ENCODE measurements at regions not wholly inside any gene's neighbourhood (a gene's known extent, or its start where the extent isn't known, plus 50 kb on each side); places are given as distances from the start of the nearest gene placed in this dataset.

DNA sequence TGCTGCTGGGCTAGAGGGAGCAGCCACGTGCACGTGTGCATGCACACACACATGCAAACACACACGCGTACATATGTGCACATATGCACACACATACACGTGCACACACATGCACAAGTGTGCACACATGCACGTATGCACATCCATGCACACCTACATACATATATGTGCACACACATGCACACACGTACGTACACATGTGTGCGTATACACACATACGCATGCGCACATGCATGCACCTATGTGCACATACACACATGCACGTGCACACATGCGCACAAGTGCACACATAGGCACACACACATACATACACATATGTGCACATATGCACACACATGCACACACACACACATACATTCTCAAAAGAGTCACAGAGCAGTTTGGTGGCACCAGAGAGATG, 85.9 kb upstream of the SLC25A33 start (continued):
- TF ChIP-seq ZNF114 (CRISPR knock-in tag; IDR thresholded peaks at IDR 0.05): no peak
- no peak for TF ChIP-seq EZH2phosphoT487 (IDR thresholded peaks at IDR 0.05; ENCODE audit: unreplicated experiment)
- TF ChIP-seq CREB1 (CRISPR knock-in tag; IDR thresholded peaks at IDR 0.05; ENCODE audit: low read depth): no peak
- no peak for TF ChIP-seq ZNF331 (CRISPR knock-in tag; IDR thresholded peaks at IDR 0.05; ENCODE audit: low read depth)
- TF ChIP-seq JUNB (IDR thresholded peaks at IDR 0.05; ENCODE audit: unreplicated experiment): no peak
- TF ChIP-seq POLR2AphosphoS5 (IDR thresholded peaks at IDR 0.05; ENCODE audit: low read depth): no peak

GRCh38 chr1:9453779-9454418, 85.4 kb upstream of the SLC25A33 start:
- Histone ChIP-seq H3K36me3 (ENCODE audit: insufficient read depth) (no peaks in the 10 kb centered on the region), H3K4me1 (ENCODE audit: insufficient read depth) (no peaks in the 10 kb centered on the region), H2AFZ (no peak overlapping the region), H4K20me1 (replicated peaks; ENCODE audit: insufficient read depth) (no peaks in the 10 kb centered on the region), H3K4me3 (no peak overlapping the region), H3K4me2 (no peak overlapping the region), H3F3A (replicated peaks; ENCODE audit: low read depth) (0 out of 2 replicates have a peak, but pooled peaks cover 4% of the 10 kb centered on the region), H3K27me3 (ENCODE audit: insufficient read depth) (no peaks in the 10 kb centered on the region), H3K27ac (ENCODE audit: low read depth) (no peak overlapping the region), H3K79me2 (replicated peaks; ENCODE audit: insufficient read depth) (no peaks in the 10 kb centered on the region), H3K9me2 (ENCODE audit: insufficient read depth) (no peaks in the 10 kb centered on the region)
- Mint-ChIP-seq H3K27ac (no peak overlapping the region), H3K36me3 (ENCODE audit: low read depth) (no peaks in the 10 kb centered on the region), H3K4me3 (no peak overlapping the region), H3K4me1 (peaks cover 2% of the 10 kb centered on the region), H3K27me3 (ENCODE audit: insufficient read depth, low read depth, poor library complexity) (peaks cover 2% of the 10 kb centered on the region), H3K9me3 (no peaks in the 10 kb centered on the region)
- ATAC-seq: no peak
- peak; percentile 28 for DNase-seq (ENCODE audit: low spot score)
- TF ChIP-seq, protein P1, sequence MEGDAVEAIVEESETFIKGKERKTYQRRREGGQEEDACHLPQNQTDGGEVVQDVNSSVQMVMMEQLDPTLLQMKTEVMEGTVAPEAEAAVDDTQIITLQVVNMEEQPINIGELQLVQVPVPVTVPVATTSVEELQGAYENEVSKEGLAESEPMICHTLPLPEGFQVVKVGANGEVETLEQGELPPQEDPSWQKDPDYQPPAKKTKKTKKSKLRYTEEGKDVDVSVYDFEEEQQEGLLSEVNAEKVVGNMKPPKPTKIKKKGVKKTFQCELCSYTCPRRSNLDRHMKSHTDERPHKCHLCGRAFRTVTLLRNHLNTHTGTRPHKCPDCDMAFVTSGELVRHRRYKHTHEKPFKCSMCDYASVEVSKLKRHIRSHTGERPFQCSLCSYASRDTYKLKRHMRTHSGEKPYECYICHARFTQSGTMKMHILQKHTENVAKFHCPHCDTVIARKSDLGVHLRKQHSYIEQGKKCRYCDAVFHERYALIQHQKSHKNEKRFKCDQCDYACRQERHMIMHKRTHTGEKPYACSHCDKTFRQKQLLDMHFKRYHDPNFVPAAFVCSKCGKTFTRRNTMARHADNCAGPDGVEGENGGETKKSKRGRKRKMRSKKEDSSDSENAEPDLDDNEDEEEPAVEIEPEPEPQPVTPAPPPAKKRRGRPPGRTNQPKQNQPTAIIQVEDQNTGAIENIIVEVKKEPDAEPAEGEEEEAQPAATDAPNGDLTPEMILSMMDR (conservative IDR thresholded peaks at IDR 0.05; ENCODE audit: low read depth in 2 of 2): no peak
- TF ChIP-seq JUNB (IDR thresholded peaks at IDR 0.05; ENCODE audit: unreplicated experiment): no peak
- TF ChIP-seq ZNF331 (CRISPR knock-in tag; IDR thresholded peaks at IDR 0.05; ENCODE audit: low read depth): no peak
- TF ChIP-seq STAT1 (IDR thresholded peaks at IDR 0.05; ENCODE audit: unreplicated experiment): no peak
- TF ChIP-seq ETS1 (IDR thresholded peaks at IDR 0.05): no peak
- no peak for TF ChIP-seq EZH2phosphoT487 (IDR thresholded peaks at IDR 0.05; ENCODE audit: unreplicated experiment)
- no peak for TF ChIP-seq ZNF462 (CRISPR knock-in tag; IDR thresholded peaks at IDR 0.05)
- no peak for TF ChIP-seq EZH2 (IDR thresholded peaks at IDR 0.05; ENCODE audit: low read depth, unreplicated experiment)
- no peak for TF ChIP-seq NANOG (IDR thresholded peaks at IDR 0.05; ENCODE audit: borderline replicate concordance)
- TF ChIP-seq REST (IDR thresholded peaks at IDR 0.05; ENCODE audit: unreplicated experiment): no peak

Measured in GM23338 (cell line).